ENCODE measurements at regions not wholly inside any gene's neighbourhood (a gene's known extent, or its start where the extent isn't known, plus 50 kb on each side); places are given as distances from the start of the nearest gene placed in this dataset.

- TF ChIP-seq, protein P1, sequence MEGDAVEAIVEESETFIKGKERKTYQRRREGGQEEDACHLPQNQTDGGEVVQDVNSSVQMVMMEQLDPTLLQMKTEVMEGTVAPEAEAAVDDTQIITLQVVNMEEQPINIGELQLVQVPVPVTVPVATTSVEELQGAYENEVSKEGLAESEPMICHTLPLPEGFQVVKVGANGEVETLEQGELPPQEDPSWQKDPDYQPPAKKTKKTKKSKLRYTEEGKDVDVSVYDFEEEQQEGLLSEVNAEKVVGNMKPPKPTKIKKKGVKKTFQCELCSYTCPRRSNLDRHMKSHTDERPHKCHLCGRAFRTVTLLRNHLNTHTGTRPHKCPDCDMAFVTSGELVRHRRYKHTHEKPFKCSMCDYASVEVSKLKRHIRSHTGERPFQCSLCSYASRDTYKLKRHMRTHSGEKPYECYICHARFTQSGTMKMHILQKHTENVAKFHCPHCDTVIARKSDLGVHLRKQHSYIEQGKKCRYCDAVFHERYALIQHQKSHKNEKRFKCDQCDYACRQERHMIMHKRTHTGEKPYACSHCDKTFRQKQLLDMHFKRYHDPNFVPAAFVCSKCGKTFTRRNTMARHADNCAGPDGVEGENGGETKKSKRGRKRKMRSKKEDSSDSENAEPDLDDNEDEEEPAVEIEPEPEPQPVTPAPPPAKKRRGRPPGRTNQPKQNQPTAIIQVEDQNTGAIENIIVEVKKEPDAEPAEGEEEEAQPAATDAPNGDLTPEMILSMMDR (IDR thresholded peaks at IDR 0.05; ENCODE audit: poor library complexity, severe bottlenecking) = no peak
- no peak for TF ChIP-seq EZH2 (IDR thresholded peaks at IDR 0.05; ENCODE audit: borderline replicate concordance, insufficient read depth, low read length, poor library complexity, severe bottlenecking)
- TF ChIP-seq POLR2AphosphoS5 (IDR thresholded peaks at IDR 0.05) = no peak
- TF ChIP-seq, protein P2, sequence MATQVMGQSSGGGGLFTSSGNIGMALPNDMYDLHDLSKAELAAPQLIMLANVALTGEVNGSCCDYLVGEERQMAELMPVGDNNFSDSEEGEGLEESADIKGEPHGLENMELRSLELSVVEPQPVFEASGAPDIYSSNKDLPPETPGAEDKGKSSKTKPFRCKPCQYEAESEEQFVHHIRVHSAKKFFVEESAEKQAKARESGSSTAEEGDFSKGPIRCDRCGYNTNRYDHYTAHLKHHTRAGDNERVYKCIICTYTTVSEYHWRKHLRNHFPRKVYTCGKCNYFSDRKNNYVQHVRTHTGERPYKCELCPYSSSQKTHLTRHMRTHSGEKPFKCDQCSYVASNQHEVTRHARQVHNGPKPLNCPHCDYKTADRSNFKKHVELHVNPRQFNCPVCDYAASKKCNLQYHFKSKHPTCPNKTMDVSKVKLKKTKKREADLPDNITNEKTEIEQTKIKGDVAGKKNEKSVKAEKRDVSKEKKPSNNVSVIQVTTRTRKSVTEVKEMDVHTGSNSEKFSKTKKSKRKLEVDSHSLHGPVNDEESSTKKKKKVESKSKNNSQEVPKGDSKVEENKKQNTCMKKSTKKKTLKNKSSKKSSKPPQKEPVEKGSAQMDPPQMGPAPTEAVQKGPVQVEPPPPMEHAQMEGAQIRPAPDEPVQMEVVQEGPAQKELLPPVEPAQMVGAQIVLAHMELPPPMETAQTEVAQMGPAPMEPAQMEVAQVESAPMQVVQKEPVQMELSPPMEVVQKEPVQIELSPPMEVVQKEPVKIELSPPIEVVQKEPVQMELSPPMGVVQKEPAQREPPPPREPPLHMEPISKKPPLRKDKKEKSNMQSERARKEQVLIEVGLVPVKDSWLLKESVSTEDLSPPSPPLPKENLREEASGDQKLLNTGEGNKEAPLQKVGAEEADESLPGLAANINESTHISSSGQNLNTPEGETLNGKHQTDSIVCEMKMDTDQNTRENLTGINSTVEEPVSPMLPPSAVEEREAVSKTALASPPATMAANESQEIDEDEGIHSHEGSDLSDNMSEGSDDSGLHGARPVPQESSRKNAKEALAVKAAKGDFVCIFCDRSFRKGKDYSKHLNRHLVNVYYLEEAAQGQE (IDR thresholded peaks at IDR 0.05; ENCODE audit: borderline replicate concordance) = no peak
- no peak for TF ChIP-seq RAD21 (conservative IDR thresholded peaks at IDR 0.05)
- TF ChIP-seq TAF1 (IDR thresholded peaks at IDR 0.05; ENCODE audit: low read depth) = no peak
- no peak for TF ChIP-seq SMC3 (conservative IDR thresholded peaks at IDR 0.05; ENCODE audit: poor library complexity)
- TF ChIP-seq MXI1 (conservative IDR thresholded peaks at IDR 0.05; ENCODE audit: poor library complexity, severe bottlenecking) = no peak
- no peak for TF ChIP-seq EP300 (conservative IDR thresholded peaks at IDR 0.05; ENCODE audit: poor library complexity, severe bottlenecking)
Observed at GRCh38 chr9:111236332-111236731, 93.7 kb downstream of the OR2K2 start.

Data from neural cell (in vitro differentiated cells).